H1 (cell line): ENCODE measurements at regions not wholly inside any gene's neighbourhood (a gene's known extent, or its start where the extent isn't known, plus 50 kb on each side); places are given as distances from the start of the nearest gene placed in this dataset.

Source experiments
- BRCA1 ChIP-seq: IDR thresholded peaks from 2 replicates; pipeline ENCODE4 v1.6.1; 2012; ENCODE audit warnings: low read depth, low read length, improper control_type of control experiment
- CEBPB ChIP-seq: IDR thresholded peaks from 2 replicates; pipeline ENCODE4 v1.6.1; 2012; ENCODE audit warnings: low read depth, low read length
- CTCF ChIP-seq, 3 experiments: IDR thresholded peaks; 1 replicate in 2 of 3; 2 replicates in 1 of 3; pipeline versions ENCODE4 v1.5.1 to v1.6.1; 2011; ENCODE audit warnings: low read length in 3 of 3, mild to moderate bottlenecking in 3 of 3, inconsistent platforms in 2 of 3, low read depth in 1 of 3, moderate library complexity in 1 of 3; ENCODE audit not compliant: insufficient read depth in 1 of 3; ENCODE audit errors: control extremely low read depth in 1 of 3
- EGR1 ChIP-seq: IDR thresholded peaks from 2 replicates; pipeline ENCODE4 v1.6.1; 2011; ENCODE audit warnings: low read depth, low read length, borderline replicate concordance
- EP300 ChIP-seq, 2 experiments: IDR thresholded peaks; 1 replicate in 1 of 2; 2 replicates in 1 of 2; pipeline ENCODE4 v1.6.1; 2011 to 2012; ENCODE audit warnings: low read depth in 2 of 2, low read length in 2 of 2, mild to moderate bottlenecking in 2 of 2, borderline replicate concordance in 1 of 2, inconsistent platforms in 1 of 2, moderate library complexity in 1 of 2
- EZH2 ChIP-seq: fragments of 200-600 bp; sonication (generic); IDR thresholded peaks from 2 replicates; pipeline ENCODE4 v1.7.1; 2012; ENCODE audit warnings: low read depth, mild to moderate bottlenecking, moderate library complexity, low read length, inconsistent platforms; ENCODE audit not compliant: severe bottlenecking
- JUND ChIP-seq: IDR thresholded peaks from 2 replicates; pipeline ENCODE4 v1.6.1; 2011; ENCODE audit warnings: mild to moderate bottlenecking, improper control_type of control experiment, low read length
- MAX ChIP-seq: IDR thresholded peaks from 2 replicates; pipeline ENCODE4 v1.6.1; 2012; ENCODE audit warnings: inconsistent platforms
- POLR2A ChIP-seq, 2 experiments: IDR thresholded peaks; 1 replicate in 1 of 2; 2 replicates in 1 of 2; pipeline ENCODE4 v1.6.1; 2011; ENCODE audit warnings: low read depth in 2 of 2, low read length in 2 of 2, mild to moderate bottlenecking in 2 of 2; ENCODE audit errors: control extremely low read depth in 1 of 2
- POLR2AphosphoS5 ChIP-seq: IDR thresholded peaks from 2 replicates; pipeline ENCODE4 v1.6.1; 2011; ENCODE audit warnings: low read depth, low read length
- SP1 ChIP-seq: IDR thresholded peaks from 2 replicates; pipeline ENCODE4 v1.6.1; 2011; ENCODE audit warnings: low read depth, low read length
- SRF ChIP-seq: IDR thresholded peaks from 2 replicates; pipeline ENCODE4 v1.6.1; 2011; ENCODE audit warnings: mild to moderate bottlenecking, low read depth, low read length, moderate library complexity
- TAF1 ChIP-seq: IDR thresholded peaks from 2 replicates; pipeline ENCODE4 v1.6.1; 2011; ENCODE audit warnings: mild to moderate bottlenecking, low read depth, low read length

- no peak for TF ChIP-seq CTCF (IDR thresholded peaks at IDR 0.05; ENCODE audit: control extremely low read depth in 1 of 3, insufficient read depth in 1 of 3, low read depth in 1 of 3, low read length in 3 of 3)
- TF ChIP-seq TAF1, result no peak
- TF ChIP-seq SP1, result peak; percentile 38; the same call in 1 of the 2 replicates
- TF ChIP-seq MAX, result no peak
- TF ChIP-seq BRCA1, result no peak
- TF ChIP-seq EGR1, result no peak
- TF ChIP-seq CEBPB, result no peak
- no peak for TF ChIP-seq SRF
- TF ChIP-seq JUND, result no peak
- no peak for TF ChIP-seq POLR2AphosphoS5
- TF ChIP-seq EZH2, result no peak
- no peak; a peak in 1 of 3 replicates for TF ChIP-seq EP300 (IDR thresholded peaks at IDR 0.05; ENCODE audit: borderline replicate concordance in 1 of 2, low read depth in 2 of 2, low read length in 2 of 2)
- no peak for TF ChIP-seq POLR2A (IDR thresholded peaks at IDR 0.05; ENCODE audit: control extremely low read depth in 1 of 2, low read depth in 2 of 2, low read length in 2 of 2)
Measured at GRCh38 chr4:25578432-25578831, 77.2 kb upstream of the SLC34A2 start.
